K562 (cell line): ENCODE measurements at regions not wholly inside any gene's neighbourhood (a gene's known extent, or its start where the extent isn't known, plus 50 kb on each side); places are given as distances from the start of the nearest gene placed in this dataset.

Source experiments
- ATAC-seq: fragments of 200-7000 bp; cut with Tn5 transposase; 3 replicates; pipeline ENCODE4 v1.9.1; 2020; ENCODE audit warnings: moderate library complexity
- BruUV-seq: library from RNA; stranded (reverse); fragments of 400-500 nt; replicated peaks from 2 replicates; lab custom pipeline; 2021; lab: Mats Ljungman, UMichigan
- CTCF ChIA-PET: fragments of 300-600 bp; formaldehyde crosslinking; extraction: SDS; loops from one replicate; lab custom pipeline; 2021; ENCODE audit warnings: low intra/inter-chr PET ratio; lab: Yijun Ruan, JAX
- POLR2A ChIA-PET: fragments of 300-600, 350-650 bp; sonication (Branson Sonifier 250); formaldehyde crosslinking; extraction: SDS; loops from one replicate; lab custom pipeline; 2021; ENCODE audit warnings: antibody characterized with exemption, inconsistent platforms; lab: Yijun Ruan, JAX
- DNase-seq, 4 experiments: peaks; one replicate each; pipeline versions ENCODE4 v3.0.0 to v3.0.0-alpha.2; 2011 to 2018; ENCODE audit warnings: low spot score in 3 of 4, mixed read lengths in 3 of 4; ENCODE audit errors: extremely low read depth in 1 of 4
- FAIRE-seq: peaks from 2 replicates; lab custom pipeline; 2011; peaks lifted over from hg19 to GRCh38; lab: Jason Lieb, UNC
- H2AFZ ChIP-seq: 2 replicates; pipeline ENCODE4 v1.6.0; 2011; ENCODE audit warnings: low read depth, low read length, control low read depth, inconsistent platforms
- H3K27ac ChIP-seq: fragments of 200-600 bp; 3 replicates; pipeline ENCODE4 v1.8.0; 2011; ENCODE audit warnings: low read depth, mild to moderate bottlenecking, control low read depth, inconsistent platforms, low read length, moderate library complexity, mixed read lengths; ENCODE audit errors: extremely low read depth
- H3K27me3 ChIP-seq, 2 experiments: fragments of 300-600 bp in 1 of 2; 2 replicates in 1 of 2; 3 replicates in 1 of 2; pipeline versions ENCODE4 v1.6.0 to v1.8.0; 2011; ENCODE audit warnings: inconsistent platforms in 2 of 2, low read length in 2 of 2, mild to moderate bottlenecking in 1 of 2, mixed read lengths in 1 of 2, moderate library complexity in 1 of 2; ENCODE audit not compliant: control insufficient read depth in 2 of 2, insufficient read depth in 2 of 2
- H3K36me3 ChIP-seq: fragments of 300-600 bp; 3 replicates; pipeline ENCODE4 v1.8.0; 2011; ENCODE audit warnings: mild to moderate bottlenecking, low read length, inconsistent platforms; ENCODE audit not compliant: control insufficient read depth, insufficient read depth
- H3K4me1 ChIP-seq, 2 experiments: fragments of 200-600 bp in 1 of 2; replicated peaks in 1 of 2; 2 replicates in 1 of 2; 3 replicates in 1 of 2; pipeline versions ENCODE4 v1.5.1 to v1.8.0; 2011; ENCODE audit warnings: inconsistent platforms in 2 of 2, low read length in 2 of 2, mild to moderate bottlenecking in 1 of 2, mixed read lengths in 1 of 2, moderate library complexity in 1 of 2; ENCODE audit not compliant: control insufficient read depth in 2 of 2, insufficient read depth in 2 of 2
- H3K4me2 ChIP-seq: 2 replicates; pipeline ENCODE4 v1.6.1; 2011; ENCODE audit warnings: low read length, control low read depth, inconsistent platforms, mixed read lengths; ENCODE audit not compliant: insufficient read depth
- H3K4me3 ChIP-seq: fragments of 200-600 bp; sonication (generic), shearing (Covaris generic); 2 replicates; pipeline ENCODE4 v1.5.1; 2016; ENCODE audit warnings: control low read depth, inconsistent platforms
- H3K79me2 ChIP-seq: fragments of 200-600 bp; 3 replicates; pipeline ENCODE4 v1.8.0; 2011; ENCODE audit warnings: low read length, inconsistent platforms; ENCODE audit not compliant: control insufficient read depth, insufficient read depth
- H3K9ac ChIP-seq, 2 experiments: 2 replicates each; pipeline versions ENCODE4 v1.6.0 to v1.6.1; 2011; ENCODE audit warnings: low read depth in 2 of 2, low read length in 2 of 2, control low read depth in 1 of 2, inconsistent platforms in 1 of 2, mild to moderate bottlenecking in 1 of 2, mixed read lengths in 1 of 2; ENCODE audit not compliant: insufficient read depth in 1 of 2
- H3K9me1 ChIP-seq: one replicate; pipeline ENCODE4 v1.6.0; 2011; ENCODE audit warnings: inconsistent platforms, mild to moderate bottlenecking, low read length, moderate library complexity; ENCODE audit not compliant: control insufficient read depth, insufficient read depth
- H3K9me3 ChIP-seq: replicated peaks from 2 replicates; pipeline ENCODE4 v1.5.1; 2011; ENCODE audit warnings: low read depth, low read length, inconsistent platforms; ENCODE audit not compliant: control insufficient read depth, insufficient read depth
- H4K20me1 ChIP-seq: replicated peaks from 2 replicates; pipeline ENCODE4 v1.6.1; 2011; ENCODE audit warnings: low read length, inconsistent platforms, mixed read lengths; ENCODE audit not compliant: control insufficient read depth, insufficient read depth
- CUX1 ChIP-seq: fragments of 200-800 bp; sonication (Bioruptor generic); IDR thresholded peaks from 2 replicates; pipeline ENCODE4 v1.6.1; 2016; ENCODE audit warnings: missing genetic modification characterization, missing compliant biosample characterization
- ELF4 ChIP-seq: fragments of 450-650 bp; formaldehyde crosslinking; IDR thresholded peaks from 2 replicates; pipeline ENCODE4 v1.4.0; 2022; ENCODE audit warnings: missing genetic modification characterization
- FIP1L1 ChIP-seq: fragments of 200-400 bp; formaldehyde crosslinking; IDR thresholded peaks from 2 replicates; pipeline ENCODE4 v1.6.1; 2018; ENCODE audit warnings: mild to moderate bottlenecking, low read depth, low read length; ENCODE audit not compliant: poor library complexity, severe bottlenecking
- HDAC6 ChIP-seq: IDR thresholded peaks from 2 replicates; pipeline ENCODE4 v1.6.1; 2012; ENCODE audit warnings: low read depth, mild to moderate bottlenecking, control low read depth, inconsistent platforms, low read length, moderate library complexity
- KAT7 ChIP-seq: sonication (generic); formaldehyde crosslinking; IDR thresholded peaks from 2 replicates; pipeline ENCODE4 v1.8.0; 2022; ENCODE audit warnings: missing genetic modification reagents, mild to moderate bottlenecking, borderline replicate concordance
- KHSRP ChIP-seq: fragments of 450-650 bp; IDR thresholded peaks from 2 replicates; pipeline ENCODE4 v1.6.1; 2017
- MIER1 ChIP-seq: fragments of 450-650 bp; IDR thresholded peaks from 2 replicates; pipeline ENCODE4 v1.6.1; 2016; ENCODE audit warnings: antibody characterized with exemption, mild to moderate bottlenecking, low read depth
- NONO ChIP-seq, 2 experiments: fragments of 200-400 bp in 1 of 2; fragments of 450-650 bp in 1 of 2; formaldehyde crosslinking in 1 of 2; IDR thresholded peaks; 2 replicates each; pipeline ENCODE4 v1.6.1; 2017; ENCODE audit warnings: low read depth in 2 of 2, mild to moderate bottlenecking in 2 of 2, moderate library complexity in 2 of 2, low read length in 1 of 2
- PHB2 ChIP-seq: fragments of 450-650 bp; IDR thresholded peaks from 2 replicates; pipeline ENCODE4 v1.6.1; 2017; ENCODE audit warnings: low read depth
- SLC30A9 ChIP-seq: fragments of 250-450 bp; sonication (Bioruptor Pico); IDR thresholded peaks from 2 replicates; pipeline ENCODE4 v1.8.0; 2022; ENCODE audit warnings: mild to moderate bottlenecking, moderate library complexity
- THAP12 ChIP-seq: fragments of 250-450 bp; sonication (Bioruptor Pico); IDR thresholded peaks from 2 replicates; pipeline ENCODE4 v1.9.0; 2021; ENCODE audit warnings: mild to moderate bottlenecking, inconsistent platforms
- TRIM24 ChIP-seq, 2 experiments: fragments of 450-650 bp; IDR thresholded peaks; 2 replicates each; pipeline ENCODE4 v1.6.1; 2016
- TRIM28 ChIP-seq: fragments of 450-650 bp; IDR thresholded peaks from 2 replicates; pipeline ENCODE4 v1.6.1; 2017
- U2AF2 ChIP-seq: fragments of 200-400 bp; formaldehyde crosslinking; optimal IDR thresholded peaks from 2 replicates; pipeline ENCODE3; 2017; ENCODE audit warnings: low read depth, mild to moderate bottlenecking, low read length
- ZNF766 ChIP-seq: fragments of 200-800 bp; sonication (Bioruptor generic); conservative IDR thresholded peaks from 2 replicates; pipeline ENCODE4 v1.6.1; 2016; ENCODE audit warnings: missing genetic modification characterization, missing compliant biosample characterization
- WGBS: fragments of 100-300 bp; shearing (Covaris generic); methylation state at CpG from one replicate; pipeline ENCODE4 v1.1.6; 2016; ENCODE audit warnings: low coverage, mixed read lengths; ENCODE audit not compliant: insufficient coverage; ENCODE audit errors: missing lambda C conversion rate; 5-methylcytosine and 5-hydroxymethylcytosine counted together
- in situ Hi-C: fragments of 300-500 bp; cut with MboI; formaldehyde crosslinking; loops from 4 replicates; pipeline ENCODE4 v1.15.0; 2018; ENCODE audit warnings: inconsistent platforms, mixed read lengths
- intact Hi-C: fragments of 100-400 bp; cut with micrococcal nuclease; formaldehyde crosslinking; loops from 2 replicates; pipeline ENCODE4 v1.14.2; 2022

- H3K9me3 ChIP-seq = no peaks in the 10 kb centered on the region
- no peak overlapping the region for H2AFZ ChIP-seq
- WGBS = 0% methylated on average over 1 of the region's 1 CpG
- no peaks in the 10 kb centered on the region for H3K36me3 ChIP-seq
- POLR2A ChIA-PET = no interaction called here
- no peak for ATAC-seq
- no peak overlapping the region for H3K9ac ChIP-seq
- intact Hi-C loops = no loop called here
- no peaks in the 10 kb centered on the region for H3K27me3 ChIP-seq
- H3K4me2 ChIP-seq = no peak overlapping the region
- H3K9me1 ChIP-seq = no peaks in the 10 kb centered on the region
- no peak for FAIRE-seq
- H4K20me1 ChIP-seq = no peaks in the 10 kb centered on the region
- no TSS peak for BruUV-seq
- no peak for DNase-seq
- CTCF ChIA-PET = no interaction called here
- H3K4me1 ChIP-seq = no peaks in the 10 kb centered on the region
- H3K4me3 ChIP-seq = no peak overlapping the region
- H3K27ac ChIP-seq = no peak overlapping the region
- no peaks in the 10 kb centered on the region for H3K79me2 ChIP-seq
- in situ Hi-C loops = no loop called here
- TF ChIP-seq PHB2 = no peak
- no peak for TF ChIP-seq HDAC6
- TF ChIP-seq ELF4 (CRISPR knock-in tag) = no peak
- TF ChIP-seq THAP12 = no peak
- TF ChIP-seq SLC30A9 (CRISPR knock-in tag) = no peak
- no peak for TF ChIP-seq MIER1
- TF ChIP-seq KHSRP = no peak
- TF ChIP-seq TRIM28 = no peak
- no peak for TF ChIP-seq U2AF2
- TF ChIP-seq KAT7 (CRISPR knock-in tag) = no peak
- no peak for TF ChIP-seq TRIM24 (IDR thresholded peaks at IDR 0.05)
- TF ChIP-seq ZNF766 = no peak
- TF ChIP-seq CUX1 (CRISPR knock-in tag) = no peak
- TF ChIP-seq FIP1L1 = no peak
- TF ChIP-seq NONO (IDR thresholded peaks at IDR 0.05; ENCODE audit: low read depth in 2 of 2, low read length in 1 of 2) = no peak
Observed at GRCh38 chr20:7264137-7264536, 496.7 kb downstream of the BMP2 start.
